PC-3 (cell line): ENCODE measurements at regions not wholly inside any gene's neighbourhood (a gene's known extent, or its start where the extent isn't known, plus 50 kb on each side); places are given as distances from the start of the nearest gene placed in this dataset.

ENCODE experiments used
- CTCF ChIP-seq: fragments of 300-600 bp; sonication (generic); conservative IDR thresholded peaks from 2 replicates; pipeline ENCODE4 v1.5.1; 2017; ENCODE audit warnings: antibody characterized with exemption, low read depth, mild to moderate bottlenecking, low read length
- EZH2 ChIP-seq: fragments of 300-600 bp; sonication (generic); IDR thresholded peaks from one replicate; pipeline ENCODE4 v1.6.1; 2017; ENCODE audit warnings: antibody characterized with exemption, mild to moderate bottlenecking, low read length; ENCODE audit not compliant: unreplicated experiment

- TF ChIP-seq CTCF: peak; percentile 64
- TF ChIP-seq EZH2: no peak
Measured at GRCh38 chr3:10703875-10704274, 112.2 kb upstream of the SLC6A11 start.
